ENCODE measurements at regions not wholly inside any gene's neighbourhood (a gene's known extent, or its start where the extent isn't known, plus 50 kb on each side); places are given as distances from the start of the nearest gene placed in this dataset.
A peak's percentile ranks its signal among the peaks of the same experiment; 100 is the strongest.

DNA sequence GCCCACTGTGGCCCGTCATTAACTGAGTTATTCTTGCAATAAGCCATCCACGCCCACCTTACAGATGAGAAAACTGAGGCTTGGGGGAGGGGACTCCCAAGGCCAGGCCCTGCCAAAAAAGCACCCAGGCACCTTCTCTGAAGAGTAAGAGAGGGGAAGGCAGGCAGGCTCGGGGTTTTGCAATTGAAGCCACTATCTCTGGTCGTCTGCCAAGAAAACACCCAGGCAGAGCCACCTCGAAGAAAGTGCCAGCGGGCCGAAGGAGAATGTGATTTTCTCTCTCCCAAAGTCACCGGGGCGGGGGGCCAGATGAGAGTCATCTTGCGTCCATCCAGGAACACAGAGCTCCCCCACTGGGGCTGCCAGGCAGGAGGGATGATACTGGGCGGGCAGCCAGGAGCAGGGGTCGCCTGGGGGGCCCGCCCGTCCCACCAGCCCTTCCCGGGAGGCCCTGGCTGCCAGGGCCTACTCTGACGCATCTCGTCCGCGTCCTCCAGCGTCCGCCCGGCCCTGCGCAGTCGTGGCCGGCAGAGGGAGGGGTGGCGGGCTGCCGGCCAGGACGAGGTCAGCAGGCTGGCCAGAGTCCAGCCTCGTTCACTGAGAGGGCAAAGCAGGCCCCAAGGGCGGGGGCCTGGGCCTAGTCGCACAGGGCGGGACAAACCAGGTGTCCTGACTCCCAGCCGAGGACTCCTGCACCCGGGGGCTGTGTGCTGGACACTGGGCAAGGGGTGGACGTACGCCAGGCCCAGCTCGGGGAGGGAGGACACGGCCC, 74.3 kb downstream of the RFLNA start:
- DNase-seq (ENCODE audit: low read depth, low spot score) = no peak
- TF ChIP-seq, protein P1, sequence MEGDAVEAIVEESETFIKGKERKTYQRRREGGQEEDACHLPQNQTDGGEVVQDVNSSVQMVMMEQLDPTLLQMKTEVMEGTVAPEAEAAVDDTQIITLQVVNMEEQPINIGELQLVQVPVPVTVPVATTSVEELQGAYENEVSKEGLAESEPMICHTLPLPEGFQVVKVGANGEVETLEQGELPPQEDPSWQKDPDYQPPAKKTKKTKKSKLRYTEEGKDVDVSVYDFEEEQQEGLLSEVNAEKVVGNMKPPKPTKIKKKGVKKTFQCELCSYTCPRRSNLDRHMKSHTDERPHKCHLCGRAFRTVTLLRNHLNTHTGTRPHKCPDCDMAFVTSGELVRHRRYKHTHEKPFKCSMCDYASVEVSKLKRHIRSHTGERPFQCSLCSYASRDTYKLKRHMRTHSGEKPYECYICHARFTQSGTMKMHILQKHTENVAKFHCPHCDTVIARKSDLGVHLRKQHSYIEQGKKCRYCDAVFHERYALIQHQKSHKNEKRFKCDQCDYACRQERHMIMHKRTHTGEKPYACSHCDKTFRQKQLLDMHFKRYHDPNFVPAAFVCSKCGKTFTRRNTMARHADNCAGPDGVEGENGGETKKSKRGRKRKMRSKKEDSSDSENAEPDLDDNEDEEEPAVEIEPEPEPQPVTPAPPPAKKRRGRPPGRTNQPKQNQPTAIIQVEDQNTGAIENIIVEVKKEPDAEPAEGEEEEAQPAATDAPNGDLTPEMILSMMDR (conservative IDR thresholded peaks at IDR 0.05) = no peak
- Mint-ChIP-seq H3K27me3 (ENCODE audit: low read depth) (no peaks in the 10 kb centered on the region), H3K4me3 (no peak overlapping the region), H3K36me3 (ENCODE audit: low read depth) (no peaks in the 10 kb centered on the region), H3K4me1 (peaks cover 4% of the 10 kb centered on the region), H3K9me3 (no peaks in the 10 kb centered on the region), H3K27ac (ENCODE audit: unreplicated experiment) (no peak overlapping the region)

DNA sequence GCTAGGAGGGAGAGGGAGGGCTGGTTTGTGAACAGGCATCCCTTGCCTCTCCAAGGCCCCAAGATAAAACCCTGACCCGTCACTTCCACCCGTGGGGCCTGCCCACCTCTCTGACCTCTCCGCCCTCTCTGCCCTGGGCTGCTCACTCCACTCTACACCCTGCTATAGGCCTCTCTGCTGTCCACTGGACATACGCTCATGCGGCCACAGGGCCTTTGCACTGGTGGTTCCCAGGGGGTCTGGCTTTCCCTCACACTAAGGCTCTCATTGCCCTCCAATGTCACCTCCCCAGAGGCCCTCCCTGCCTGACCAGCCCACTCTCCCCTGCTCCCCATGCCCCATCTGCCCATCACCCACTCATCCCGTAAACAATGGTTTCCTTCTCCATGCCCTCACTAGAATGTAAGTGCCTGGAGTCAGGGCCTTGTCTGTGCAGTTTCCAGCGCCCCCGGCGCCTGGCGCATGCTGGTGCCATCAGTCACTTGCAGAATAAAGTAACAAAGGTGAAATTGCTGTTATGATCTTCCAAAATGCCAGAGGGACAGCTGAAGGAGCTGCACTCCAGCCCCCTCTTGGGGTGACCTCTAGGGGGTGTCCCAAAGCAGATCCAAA, 73.6 kb downstream of the RFLNA start:
- Mint-ChIP-seq H3K4me3 (no peak overlapping the region), H3K27me3 (ENCODE audit: low read depth) (no peaks in the 10 kb centered on the region), H3K36me3 (ENCODE audit: low read depth) (no peaks in the 10 kb centered on the region), H3K27ac (ENCODE audit: unreplicated experiment) (no peak overlapping the region), H3K4me1 (peaks cover 4% of the 10 kb centered on the region), H3K9me3 (no peaks in the 10 kb centered on the region)
- TF ChIP-seq, protein P1 (conservative IDR thresholded peaks at IDR 0.05) = no peak
- no peak for DNase-seq (ENCODE audit: low read depth, low spot score)

DNA sequence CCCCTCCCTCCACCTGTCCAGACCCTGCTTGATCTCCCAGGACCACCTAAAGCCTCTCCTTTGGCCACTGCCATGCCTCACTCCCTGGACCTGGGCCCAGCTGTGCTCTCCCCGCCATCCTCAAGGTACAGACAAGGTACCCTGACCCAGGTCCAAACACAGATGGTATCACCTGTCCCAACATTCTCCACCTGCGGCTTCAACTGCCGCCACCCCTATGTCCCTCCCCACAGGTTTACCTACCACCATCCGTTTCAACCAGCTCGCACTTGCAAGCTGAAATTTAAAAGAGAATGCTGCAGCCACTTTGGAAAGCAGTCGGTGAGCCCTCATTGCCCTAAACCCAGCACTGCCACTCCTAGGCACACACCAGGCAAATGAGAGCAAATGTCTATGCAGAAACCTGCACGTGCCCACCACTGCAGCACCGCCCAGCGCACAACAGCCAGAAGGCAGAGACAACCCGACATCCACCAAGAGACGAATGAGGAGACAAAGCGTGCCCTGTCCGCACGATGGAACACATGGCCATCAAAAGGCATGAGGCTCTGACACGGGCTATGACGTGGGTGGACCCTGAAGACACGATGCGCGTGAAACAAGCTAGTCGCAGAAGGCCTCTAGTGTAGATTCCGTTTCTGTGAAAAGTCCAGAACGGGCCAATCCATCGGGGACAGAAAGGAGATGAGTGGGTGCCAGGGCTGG, 71.0 kb downstream of the RFLNA start:
- Mint-ChIP-seq H3K27ac (ENCODE audit: unreplicated experiment) (peak overlapping the region; percentile 13), H3K4me1 (peaks cover 4% of the 10 kb centered on the region), H3K4me3 (no peak overlapping the region), H3K36me3 (ENCODE audit: low read depth) (no peaks in the 10 kb centered on the region), H3K9me3 (no peaks in the 10 kb centered on the region), H3K27me3 (ENCODE audit: low read depth) (no peaks in the 10 kb centered on the region)
- TF ChIP-seq, protein P1 (conservative IDR thresholded peaks at IDR 0.05) = no peak
- DNase-seq (ENCODE audit: low read depth, low spot score) = no peak

Data from neural crest cell (in vitro differentiated cells).